K562 (cell line): ENCODE measurements at regions not wholly inside any gene's neighbourhood (a gene's known extent, or its start where the extent isn't known, plus 50 kb on each side); places are given as distances from the start of the nearest gene placed in this dataset.

Experiments
- ATAC-seq: fragments of 200-7000 bp; cut with Tn5 transposase; 3 replicates; pipeline ENCODE4 v1.9.1; 2020; ENCODE audit warnings: moderate library complexity
- BruUV-seq: library from RNA; stranded (reverse); fragments of 400-500 nt; replicated peaks from 2 replicates; lab custom pipeline; 2021; lab: Mats Ljungman, UMichigan
- CTCF ChIA-PET: fragments of 300-600 bp; formaldehyde crosslinking; extraction: SDS; loops from one replicate; lab custom pipeline; 2021; ENCODE audit warnings: low intra/inter-chr PET ratio; lab: Yijun Ruan, JAX
- POLR2A ChIA-PET: fragments of 300-600, 350-650 bp; sonication (Branson Sonifier 250); formaldehyde crosslinking; extraction: SDS; loops from one replicate; lab custom pipeline; 2021; ENCODE audit warnings: antibody characterized with exemption, inconsistent platforms; lab: Yijun Ruan, JAX
- DNase-seq, 4 experiments: peaks; one replicate each; pipeline versions ENCODE4 v3.0.0 to v3.0.0-alpha.2; 2011 to 2018; ENCODE audit warnings: low spot score in 3 of 4, mixed read lengths in 3 of 4; ENCODE audit errors: extremely low read depth in 1 of 4
- FAIRE-seq: peaks from 2 replicates; lab custom pipeline; 2011; peaks lifted over from hg19 to GRCh38; lab: Jason Lieb, UNC
- H2AFZ ChIP-seq: 2 replicates; pipeline ENCODE4 v1.6.0; 2011; ENCODE audit warnings: low read depth, low read length, control low read depth, inconsistent platforms
- H3K27ac ChIP-seq: fragments of 200-600 bp; 3 replicates; pipeline ENCODE4 v1.8.0; 2011; ENCODE audit warnings: low read depth, mild to moderate bottlenecking, control low read depth, inconsistent platforms, low read length, moderate library complexity, mixed read lengths; ENCODE audit errors: extremely low read depth
- H3K27me3 ChIP-seq, 2 experiments: fragments of 300-600 bp in 1 of 2; 2 replicates in 1 of 2; 3 replicates in 1 of 2; pipeline versions ENCODE4 v1.6.0 to v1.8.0; 2011; ENCODE audit warnings: inconsistent platforms in 2 of 2, low read length in 2 of 2, mild to moderate bottlenecking in 1 of 2, mixed read lengths in 1 of 2, moderate library complexity in 1 of 2; ENCODE audit not compliant: control insufficient read depth in 2 of 2, insufficient read depth in 2 of 2
- H3K36me3 ChIP-seq: fragments of 300-600 bp; 3 replicates; pipeline ENCODE4 v1.8.0; 2011; ENCODE audit warnings: mild to moderate bottlenecking, low read length, inconsistent platforms; ENCODE audit not compliant: control insufficient read depth, insufficient read depth
- H3K4me1 ChIP-seq, 2 experiments: fragments of 200-600 bp in 1 of 2; replicated peaks in 1 of 2; 2 replicates in 1 of 2; 3 replicates in 1 of 2; pipeline versions ENCODE4 v1.5.1 to v1.8.0; 2011; ENCODE audit warnings: inconsistent platforms in 2 of 2, low read length in 2 of 2, mild to moderate bottlenecking in 1 of 2, mixed read lengths in 1 of 2, moderate library complexity in 1 of 2; ENCODE audit not compliant: control insufficient read depth in 2 of 2, insufficient read depth in 2 of 2
- H3K4me2 ChIP-seq: 2 replicates; pipeline ENCODE4 v1.6.1; 2011; ENCODE audit warnings: low read length, control low read depth, inconsistent platforms, mixed read lengths; ENCODE audit not compliant: insufficient read depth
- H3K4me3 ChIP-seq: fragments of 200-600 bp; sonication (generic), shearing (Covaris generic); 2 replicates; pipeline ENCODE4 v1.5.1; 2016; ENCODE audit warnings: control low read depth, inconsistent platforms
- H3K79me2 ChIP-seq: fragments of 200-600 bp; 3 replicates; pipeline ENCODE4 v1.8.0; 2011; ENCODE audit warnings: low read length, inconsistent platforms; ENCODE audit not compliant: control insufficient read depth, insufficient read depth
- H3K9ac ChIP-seq, 2 experiments: 2 replicates each; pipeline versions ENCODE4 v1.6.0 to v1.6.1; 2011; ENCODE audit warnings: low read depth in 2 of 2, low read length in 2 of 2, control low read depth in 1 of 2, inconsistent platforms in 1 of 2, mild to moderate bottlenecking in 1 of 2, mixed read lengths in 1 of 2; ENCODE audit not compliant: insufficient read depth in 1 of 2
- H3K9me1 ChIP-seq: one replicate; pipeline ENCODE4 v1.6.0; 2011; ENCODE audit warnings: inconsistent platforms, mild to moderate bottlenecking, low read length, moderate library complexity; ENCODE audit not compliant: control insufficient read depth, insufficient read depth
- H3K9me3 ChIP-seq: replicated peaks from 2 replicates; pipeline ENCODE4 v1.5.1; 2011; ENCODE audit warnings: low read depth, low read length, inconsistent platforms; ENCODE audit not compliant: control insufficient read depth, insufficient read depth
- H4K20me1 ChIP-seq: replicated peaks from 2 replicates; pipeline ENCODE4 v1.6.1; 2011; ENCODE audit warnings: low read length, inconsistent platforms, mixed read lengths; ENCODE audit not compliant: control insufficient read depth, insufficient read depth
- DIDO1 ChIP-seq: fragments of 450-650 bp; IDR thresholded peaks from 2 replicates; pipeline ENCODE4 v1.6.1; 2016; ENCODE audit warnings: low read depth, missing biosample characterization, missing genetic modification characterization
- HDAC1 ChIP-seq, 2 experiments: fragments of 450-650 bp; IDR thresholded peaks; 2 replicates each; pipeline ENCODE4 v1.6.1; 2016 to 2017; ENCODE audit warnings: inconsistent platforms in 1 of 2, mild to moderate bottlenecking in 1 of 2, moderate library complexity in 1 of 2
- HMBOX1 ChIP-seq: sonication (generic); IDR thresholded peaks from 2 replicates; pipeline ENCODE4 v1.6.1; 2016
- MTF1 ChIP-seq: fragments of 250-450 bp; sonication (Bioruptor Pico); IDR thresholded peaks from 2 replicates; pipeline ENCODE4 v1.9.0; 2021; ENCODE audit warnings: moderate library complexity, mild to moderate bottlenecking, inconsistent platforms, borderline replicate concordance
- SP2 ChIP-seq: IDR thresholded peaks from 2 replicates; pipeline ENCODE4 v1.6.1; 2011; ENCODE audit warnings: mild to moderate bottlenecking, low read depth, low read length, moderate library complexity; ENCODE audit not compliant: poor library complexity, severe bottlenecking; ENCODE audit errors: extremely low read depth
- ZBTB40 ChIP-seq, 2 experiments: fragments of 450-650 bp in 1 of 2; sonication (generic) in 1 of 2; formaldehyde crosslinking in 1 of 2; IDR thresholded peaks; 2 replicates each; pipeline versions ENCODE4 v1.7.1 to v1.9.0; 2016 to 2022; ENCODE audit warnings: inconsistent platforms in 1 of 2, mild to moderate bottlenecking in 1 of 2, missing genetic modification reagents in 1 of 2
- ZKSCAN3 ChIP-seq: fragments of 250-450 bp; sonication (Bioruptor Pico); IDR thresholded peaks from 2 replicates; pipeline ENCODE4 v1.4.0; 2020
- ZNF644 ChIP-seq: fragments of 200-800 bp; sonication (Bioruptor generic); IDR thresholded peaks from 2 replicates; pipeline ENCODE4 v1.6.1; 2016; ENCODE audit warnings: low read depth, missing genetic modification characterization, missing compliant biosample characterization
- WGBS: fragments of 100-300 bp; shearing (Covaris generic); methylation state at CpG from one replicate; pipeline ENCODE4 v1.1.6; 2016; ENCODE audit warnings: low coverage, mixed read lengths; ENCODE audit not compliant: insufficient coverage; ENCODE audit errors: missing lambda C conversion rate; 5-methylcytosine and 5-hydroxymethylcytosine counted together
- in situ Hi-C: fragments of 300-500 bp; cut with MboI; formaldehyde crosslinking; loops from 4 replicates; pipeline ENCODE4 v1.15.0; 2018; ENCODE audit warnings: inconsistent platforms, mixed read lengths
- intact Hi-C: fragments of 100-400 bp; cut with micrococcal nuclease; formaldehyde crosslinking; loops from 2 replicates; pipeline ENCODE4 v1.14.2; 2022
- TF ChIP-seq, protein P1 (sequence below): fragments of 450-650 bp; conservative IDR thresholded peaks from 2 replicates; pipeline ENCODE4 v1.6.1; 2016; ENCODE audit warnings: missing genetic modification characterization, low read depth, mild to moderate bottlenecking, control low read depth, missing compliant biosample characterization

GRCh38 chr1:79785964-79786363 is 779.4 kb upstream of the ADGRL4 start (continued):
- TF ChIP-seq HDAC1 (IDR thresholded peaks at IDR 0.05) (no peak), ZKSCAN3 (no peak), DIDO1 (no peak), ZNF644 (tag) (no peak), HMBOX1 (no peak)

DNA sequence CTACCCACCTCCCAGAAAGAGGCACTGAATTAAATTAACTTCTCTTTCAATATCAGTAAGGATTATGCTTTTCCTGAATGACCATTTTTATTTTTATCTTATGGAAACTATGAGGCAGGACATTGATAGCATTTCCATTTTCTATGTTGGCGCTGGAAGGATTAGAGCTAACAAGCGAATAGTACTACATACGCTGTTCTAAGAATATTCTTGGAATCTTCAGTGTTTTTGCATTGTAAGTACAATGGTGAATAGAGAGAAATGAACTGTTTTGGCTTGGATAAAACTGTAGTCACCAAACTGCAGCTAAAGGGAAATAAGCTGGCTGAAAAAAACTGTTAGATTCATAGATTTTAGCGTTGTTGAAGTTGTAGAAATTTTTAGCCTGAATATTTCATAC is 779.0 kb upstream of the ADGRL4 start:
- in situ Hi-C loops = no loop called here

More for the DNA sequence above, 779.0 kb upstream of the ADGRL4 start:
- WGBS = 2% methylated on average over 4 of the region's 4 CpGs
- Histone ChIP-seq H3K4me3 (no peak overlapping the region), H3K9me3 (no peaks in the 10 kb centered on the region; the same call in 1 of the 2 replicates), H2AFZ (no peak overlapping the region), H3K79me2 (no peaks in the 10 kb centered on the region), H3K4me2 (no peak overlapping the region), H3K36me3 (no peaks in the 10 kb centered on the region), H3K27ac (no peak overlapping the region), H3K9ac (no peak overlapping the region), H4K20me1 (no peaks in the 10 kb centered on the region), H3K27me3 (no peaks in the 10 kb centered on the region), H3K4me1 (no peaks in the 10 kb centered on the region), H3K9me1 (no peaks in the 10 kb centered on the region)
- no peak for FAIRE-seq
- CTCF ChIA-PET = no interaction called here
- no peak for DNase-seq
- intact Hi-C loops = no loop called here
- TF ChIP-seq MTF1 (CRISPR knock-in tag) = no peak
- TF ChIP-seq ZBTB40 (IDR thresholded peaks at IDR 0.05) = no peak
- TF ChIP-seq ZBTB40 (CRISPR knock-in tag; IDR thresholded peaks at IDR 0.05) = no peak
- TF ChIP-seq, protein P1, sequence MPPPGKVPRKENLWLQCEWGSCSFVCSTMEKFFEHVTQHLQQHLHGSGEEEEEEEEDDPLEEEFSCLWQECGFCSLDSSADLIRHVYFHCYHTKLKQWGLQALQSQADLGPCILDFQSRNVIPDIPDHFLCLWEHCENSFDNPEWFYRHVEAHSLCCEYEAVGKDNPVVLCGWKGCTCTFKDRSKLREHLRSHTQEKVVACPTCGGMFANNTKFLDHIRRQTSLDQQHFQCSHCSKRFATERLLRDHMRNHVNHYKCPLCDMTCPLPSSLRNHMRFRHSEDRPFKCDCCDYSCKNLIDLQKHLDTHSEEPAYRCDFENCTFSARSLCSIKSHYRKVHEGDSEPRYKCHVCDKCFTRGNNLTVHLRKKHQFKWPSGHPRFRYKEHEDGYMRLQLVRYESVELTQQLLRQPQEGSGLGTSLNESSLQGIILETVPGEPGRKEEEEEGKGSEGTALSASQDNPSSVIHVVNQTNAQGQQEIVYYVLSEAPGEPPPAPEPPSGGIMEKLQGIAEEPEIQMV = no peak
- no peak for TF ChIP-seq SP2
- POLR2A ChIA-PET = no interaction called here
- no TSS peak for BruUV-seq
- no peak for ATAC-seq
